OCI-LY1 (cell line): ENCODE measurements at regions not wholly inside any gene's neighbourhood (a gene's known extent, or its start where the extent isn't known, plus 50 kb on each side); places are given as distances from the start of the nearest gene placed in this dataset.

Source experiments
- H2AFZ ChIP-seq: fragments of 200-600 bp; sonication (generic), shearing (Covaris generic); 2 replicates; pipeline ENCODE4 v1.6.0; 2014; ENCODE audit warnings: antibody characterized with exemption, mild to moderate bottlenecking, low read length
- H3F3A ChIP-seq: fragments of 200-600 bp; sonication (generic), shearing (Covaris generic); 2 replicates; pipeline ENCODE4 v1.6.0; 2014; ENCODE audit warnings: mild to moderate bottlenecking, antibody characterized with exemption, low read length, moderate library complexity; ENCODE audit not compliant: insufficient read depth
- H3K27ac ChIP-seq: fragments of 200-600 bp; sonication (generic); 2 replicates; pipeline ENCODE4 v1.5.1; 2014; ENCODE audit warnings: low read length, mixed run types, mild to moderate bottlenecking, low read depth; ENCODE audit not compliant: poor library complexity, severe bottlenecking
- H3K27me3 ChIP-seq: fragments of 200-600 bp; sonication (generic); 2 replicates; pipeline ENCODE4 v1.6.0; 2014; ENCODE audit warnings: antibody characterized with exemption, mild to moderate bottlenecking, low read length, moderate library complexity; ENCODE audit not compliant: insufficient read depth
- H3K36me3 ChIP-seq: fragments of 200-600 bp; sonication (generic); 2 replicates; pipeline ENCODE4 v1.6.1; 2014; ENCODE audit warnings: mild to moderate bottlenecking, antibody characterized with exemption, low read length, moderate library complexity, mixed read lengths; ENCODE audit not compliant: insufficient read depth
- H3K4me1 ChIP-seq: fragments of 200-600 bp; sonication (generic); 2 replicates; pipeline ENCODE4 v1.5.1; 2014; ENCODE audit warnings: mild to moderate bottlenecking, low read length, moderate library complexity; ENCODE audit not compliant: insufficient read depth, severe bottlenecking
- H3K4me2 ChIP-seq: fragments of 200-600 bp; sonication (generic), shearing (Covaris generic); 2 replicates; pipeline ENCODE4 v1.6.1; 2014; ENCODE audit warnings: low read length
- H3K4me3 ChIP-seq: fragments of 200-600 bp; sonication (generic); 2 replicates; pipeline ENCODE4 v1.5.1; 2014; ENCODE audit warnings: low read length, low read depth, mild to moderate bottlenecking, mixed read lengths; ENCODE audit not compliant: poor library complexity, severe bottlenecking
- H3K79me2 ChIP-seq: fragments of 200-600 bp; shearing (Covaris generic); 2 replicates; pipeline ENCODE4 v1.6.1; 2016; ENCODE audit warnings: mixed run types, low read length, mixed read lengths; ENCODE audit not compliant: insufficient read depth
- H3K9ac ChIP-seq: fragments of 200-600 bp; sonication (generic), shearing (Covaris generic); 2 replicates; pipeline ENCODE4 v1.6.1; 2014; ENCODE audit warnings: mild to moderate bottlenecking, low read length, mixed read lengths
- H3K9me2 ChIP-seq: fragments of 200-600 bp; sonication (generic), shearing (Covaris generic); 2 replicates; pipeline ENCODE4 v1.6.1; 2014; ENCODE audit warnings: low read depth, mild to moderate bottlenecking, low read length, mixed read lengths
- H3K9me3 ChIP-seq: fragments of 200-600 bp; shearing (Covaris generic); 2 replicates; pipeline ENCODE4 v1.6.1; 2014; ENCODE audit warnings: low read length, mixed read lengths
- H4K20me1 ChIP-seq: fragments of 200-600 bp; sonication (generic), shearing (Covaris generic); 2 replicates; pipeline ENCODE4 v1.6.0; 2016; ENCODE audit warnings: mild to moderate bottlenecking, low read length; ENCODE audit not compliant: insufficient read depth
- EZH2 ChIP-seq: fragments of 200-600 bp; sonication (generic), shearing (Covaris generic); IDR thresholded peaks from 2 replicates; pipeline ENCODE4 v1.8.0; 2017; ENCODE audit warnings: borderline replicate concordance, mixed run types, mild to moderate bottlenecking, antibody characterized with exemption, low read length, moderate library complexity, mixed read lengths
- TF ChIP-seq, protein P1 (sequence below): fragments of 200-600 bp; sonication (generic), shearing (Covaris generic); IDR thresholded peaks from 2 replicates; pipeline ENCODE4 v1.5.1; 2017; ENCODE audit warnings: mild to moderate bottlenecking, antibody characterized with exemption, low read length, moderate library complexity, mixed read lengths

- TF ChIP-seq EZH2, result no peak
- TF ChIP-seq, protein P1, sequence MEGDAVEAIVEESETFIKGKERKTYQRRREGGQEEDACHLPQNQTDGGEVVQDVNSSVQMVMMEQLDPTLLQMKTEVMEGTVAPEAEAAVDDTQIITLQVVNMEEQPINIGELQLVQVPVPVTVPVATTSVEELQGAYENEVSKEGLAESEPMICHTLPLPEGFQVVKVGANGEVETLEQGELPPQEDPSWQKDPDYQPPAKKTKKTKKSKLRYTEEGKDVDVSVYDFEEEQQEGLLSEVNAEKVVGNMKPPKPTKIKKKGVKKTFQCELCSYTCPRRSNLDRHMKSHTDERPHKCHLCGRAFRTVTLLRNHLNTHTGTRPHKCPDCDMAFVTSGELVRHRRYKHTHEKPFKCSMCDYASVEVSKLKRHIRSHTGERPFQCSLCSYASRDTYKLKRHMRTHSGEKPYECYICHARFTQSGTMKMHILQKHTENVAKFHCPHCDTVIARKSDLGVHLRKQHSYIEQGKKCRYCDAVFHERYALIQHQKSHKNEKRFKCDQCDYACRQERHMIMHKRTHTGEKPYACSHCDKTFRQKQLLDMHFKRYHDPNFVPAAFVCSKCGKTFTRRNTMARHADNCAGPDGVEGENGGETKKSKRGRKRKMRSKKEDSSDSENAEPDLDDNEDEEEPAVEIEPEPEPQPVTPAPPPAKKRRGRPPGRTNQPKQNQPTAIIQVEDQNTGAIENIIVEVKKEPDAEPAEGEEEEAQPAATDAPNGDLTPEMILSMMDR, result no peak
- H3K9ac ChIP-seq, result no peak overlapping the region
- H3K9me2 ChIP-seq, result no peaks in the 10 kb centered on the region
- H3K4me2 ChIP-seq, result no peak overlapping the region
- H3K36me3 ChIP-seq, result no peaks in the 10 kb centered on the region
- no peaks in the 10 kb centered on the region for H3K79me2 ChIP-seq
- H3K27me3 ChIP-seq, result no peaks in the 10 kb centered on the region
- no peaks in the 10 kb centered on the region for H3K4me1 ChIP-seq
- no peak overlapping the region for H3K4me3 ChIP-seq
- H3K27ac ChIP-seq, result no peak overlapping the region
- no peak overlapping the region for H2AFZ ChIP-seq
- H3F3A ChIP-seq, result no peaks in the 10 kb centered on the region
- H3K9me3 ChIP-seq, result no peaks in the 10 kb centered on the region
- H4K20me1 ChIP-seq, result no peaks in the 10 kb centered on the region
Observed at GRCh38 chr1:239831577-239832355, 259.9 kb upstream of the FMN2 start.

DNA sequence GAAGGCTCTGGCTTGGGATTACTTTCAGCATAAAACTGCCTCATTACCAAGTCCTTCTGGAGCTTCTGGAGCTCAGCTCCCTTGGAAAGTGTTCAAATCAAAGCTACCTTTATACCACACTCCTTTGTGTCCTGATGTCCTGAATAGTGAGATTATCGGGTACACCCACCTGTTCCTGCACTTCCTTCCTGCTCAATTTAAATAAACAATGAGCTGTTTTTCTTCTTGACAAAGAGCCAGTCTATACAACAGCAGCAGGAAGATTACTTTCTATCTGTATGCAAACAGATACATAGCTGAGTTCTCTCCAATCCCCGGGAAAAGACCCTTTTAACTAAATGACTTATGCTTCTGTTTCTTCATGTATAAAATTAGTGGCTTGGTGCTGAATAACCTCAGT lies 258.0 kb upstream of the FMN2 start:
- TF ChIP-seq, protein P1, result no peak
- no peak for TF ChIP-seq EZH2
- no peak overlapping the region for H3K4me2 ChIP-seq

GRCh38 chr1:239835946-239836440 lies 255.7 kb upstream of the FMN2 start:
- Histone ChIP-seq H3K36me3 (no peaks in the 10 kb centered on the region), H3K4me2 (no peak overlapping the region), H3K9me3 (no peaks in the 10 kb centered on the region), H3K4me3 (no peak overlapping the region), H3K27me3 (no peaks in the 10 kb centered on the region), H3K79me2 (no peaks in the 10 kb centered on the region), H3K4me1 (no peaks in the 10 kb centered on the region), H3K9me2 (no peaks in the 10 kb centered on the region), H3K9ac (no peak overlapping the region), H3K27ac (no peak overlapping the region), H2AFZ (no peak overlapping the region), H4K20me1 (no peaks in the 10 kb centered on the region), H3F3A (no peaks in the 10 kb centered on the region)
- TF ChIP-seq EZH2, result no peak
- TF ChIP-seq, protein P1, result no peak

More for the DNA sequence above, 258.0 kb upstream of the FMN2 start:
- no peaks in the 10 kb centered on the region for H3K4me1 ChIP-seq
- no peaks in the 10 kb centered on the region for H3K79me2 ChIP-seq
- H4K20me1 ChIP-seq, result no peaks in the 10 kb centered on the region
- no peaks in the 10 kb centered on the region for H3F3A ChIP-seq
- H3K4me3 ChIP-seq, result no peak overlapping the region
- H3K36me3 ChIP-seq, result no peaks in the 10 kb centered on the region
- no peaks in the 10 kb centered on the region for H3K27me3 ChIP-seq
- H2AFZ ChIP-seq, result no peak overlapping the region
- H3K27ac ChIP-seq, result no peak overlapping the region
- no peaks in the 10 kb centered on the region for H3K9me3 ChIP-seq
- H3K9ac ChIP-seq, result no peak overlapping the region
- H3K9me2 ChIP-seq, result no peaks in the 10 kb centered on the region
